Sigmoid colon (tissue), 6 donors: ENCODE measurements at regions not wholly inside any gene's neighbourhood (a gene's known extent, or its start where the extent isn't known, plus 50 kb on each side); places are given as distances from the start of the nearest gene placed in this dataset.
"Not testable (repeated sequence)": the region's sequence is repeated elsewhere in the genome, so short reads cannot be mapped to it uniquely, and the experiment has no call there.

ENCODE experiments used
- DNase-seq: peaks from one replicate; pipeline ENCODE4 v3.0.0-alpha.2; 2019
- H3K27ac ChIP-seq, 4 donors: fragments of 200-600 bp; sonication (generic); one replicate each; pipeline ENCODE4 v1.5.1; 2016 to 2019; ENCODE audit warnings: mild to moderate bottlenecking in 1 of 4
- H3K27me3 ChIP-seq, 3 donors: fragments of 200-600 bp; sonication (generic); one replicate each; pipeline ENCODE4 v1.5.1; 2019; ENCODE audit warnings: mild to moderate bottlenecking in 1 of 3
- H3K36me3 ChIP-seq, 4 donors: fragments of 200-600 bp; sonication (generic); one replicate each; pipeline ENCODE4 v1.5.1; 2016 to 2019
- H3K4me1 ChIP-seq, 4 donors: fragments of 200-600 bp; sonication (generic); one replicate each; pipeline ENCODE4 v1.5.1; 2017 to 2019
- H3K4me3 ChIP-seq, 4 donors: fragments of 200-600 bp; sonication (generic); one replicate each; pipeline ENCODE4 v1.5.1; 2017 to 2019; ENCODE audit warnings: mild to moderate bottlenecking in 2 of 4, moderate library complexity in 1 of 4
- H3K9me3 ChIP-seq, 4 donors: fragments of 200-600 bp in 3 of 4; sonication (generic) in 3 of 4; one replicate each; pipeline versions ENCODE4 v1.5.1 to v1.6.1; 2013 to 2019
- CTCF ChIP-seq, 4 experiments: fragments of 450-650 bp in 3 of 4; fragments of 200-600 bp in 1 of 4; IDR thresholded peaks; one replicate each; pipeline ENCODE4 v1.5.1; 2016 to 2019; ENCODE audit warnings: antibody characterized with exemption in 4 of 4, mild to moderate bottlenecking in 3 of 4, moderate library complexity in 2 of 4
- EP300 ChIP-seq, 4 donors: sonication (generic); formaldehyde crosslinking; IDR thresholded peaks; one replicate each; pipeline ENCODE4 v1.6.1; 2017; ENCODE audit warnings: antibody characterized with exemption in 4 of 4
- POLR2A ChIP-seq, 2 donors: fragments of 450-650 bp; IDR thresholded peaks; one replicate each; pipeline ENCODE4 v1.6.1; 2016; ENCODE audit warnings: antibody characterized with exemption in 2 of 2, mild to moderate bottlenecking in 2 of 2, moderate library complexity in 2 of 2
- POLR2AphosphoS5 ChIP-seq, 4 donors: sonication (generic); formaldehyde crosslinking; IDR thresholded peaks; one replicate each; pipeline ENCODE4 v1.6.1; 2017; ENCODE audit warnings: antibody characterized with exemption in 4 of 4
- WGBS, 2 donors: extraction: QIAGEN DNeasy Blood & Tissue Kit; methylation state at CpG; one replicate each; pipeline ENCODE4 v1.1.7; 2013; 5-methylcytosine and 5-hydroxymethylcytosine counted together
- intact Hi-C: fragments of 100-400 bp; cut with DNase I; formaldehyde crosslinking; loops from one replicate; pipeline ENCODE4 v1.15.1; 2023
- donor health status: healthy with polysubstance abuse.
- donor health status: healthy.

- no peak for DNase-seq
- WGBS, 2 donors, result 72 to 81% methylated on average over 6 of the region's 6 CpGs
- H3K36me3 ChIP-seq, result no peaks in the 10 kb centered on the region
- no peaks in the 10 kb centered on the region for H3K27me3 ChIP-seq
- no peak overlapping the region for H3K4me3 ChIP-seq
- no peaks in the 10 kb centered on the region for H3K4me1 ChIP-seq
- no peak overlapping the region for H3K27ac ChIP-seq
- no peaks in the 10 kb centered on the region for H3K9me3 ChIP-seq
- intact Hi-C loops, result no loop called here
- TF ChIP-seq POLR2AphosphoS5 (IDR thresholded peaks at IDR 0.05) (no peak), POLR2A (IDR thresholded peaks at IDR 0.05) (no peak), EP300 (IDR thresholded peaks at IDR 0.05) (no peak), CTCF (IDR thresholded peaks at IDR 0.05) (no peak)
Observed at GRCh38 chr13:39930544-39931444, 275.3 kb downstream of the COG6 start.

- Histone ChIP-seq H3K36me3 (no peaks in the 10 kb centered on the region), H3K27ac (no peak overlapping the region), H3K9me3 (no peaks in the 10 kb centered on the region), H3K27me3 (no peaks in the 10 kb centered on the region), H3K4me1 (no peaks in the 10 kb centered on the region), H3K4me3 (no peak overlapping the region)
- intact Hi-C loops, result no loop called here
- TF ChIP-seq EP300 (IDR thresholded peaks at IDR 0.05) (no peak), CTCF (IDR thresholded peaks at IDR 0.05) (no peak), POLR2A (IDR thresholded peaks at IDR 0.05) (no peak), POLR2AphosphoS5 (IDR thresholded peaks at IDR 0.05) (no peak)
- DNase-seq, result no peak
- WGBS, 2 donors, result 91 to 92% methylated on average over 2 of the region's 2 CpGs
Observed at GRCh38 chr13:39931505-39931904, 276.0 kb downstream of the COG6 start.

- H3K4me1 ChIP-seq, H3K27me3 ChIP-seq, intact Hi-C loops, H3K27ac ChIP-seq, H3K9me3 ChIP-seq, DNase-seq, H3K4me3 ChIP-seq, H3K36me3 ChIP-seq: not testable (repeated sequence)
- 48 to 88% methylated on average over 2 of the region's 2 CpGs for WGBS, 2 donors
Observed at GRCh38 chr13:39932514-39932913, 277.1 kb downstream of the COG6 start.

- no peak overlapping the region for H3K4me3 ChIP-seq
- TF ChIP-seq CTCF (IDR thresholded peaks at IDR 0.05) (no peak), POLR2AphosphoS5 (IDR thresholded peaks at IDR 0.05) (no peak), EP300 (IDR thresholded peaks at IDR 0.05) (no peak), POLR2A (IDR thresholded peaks at IDR 0.05) (no peak)
- WGBS, 2 donors, result 0 to 92% methylated on average over 1 of the region's 1 CpG
- H3K27ac ChIP-seq, result no peak overlapping the region
- no peaks in the 10 kb centered on the region for H3K9me3 ChIP-seq
- DNase-seq, result no peak
- H3K27me3 ChIP-seq, result no peaks in the 10 kb centered on the region
- intact Hi-C loops, result no loop called here
- H3K36me3 ChIP-seq, result no peaks in the 10 kb centered on the region
- H3K4me1 ChIP-seq, result no peaks in the 10 kb centered on the region
Observed at GRCh38 chr13:39935155-39935554, 279.7 kb downstream of the COG6 start.

GRCh38 chr13:39938596-39938995 is 283.1 kb downstream of the COG6 start:
- Histone ChIP-seq H3K27me3 (no peaks in the 10 kb centered on the region), H3K4me3 (no peak overlapping the region), H3K27ac (no peak overlapping the region), H3K4me1 (no peaks in the 10 kb centered on the region), H3K9me3 (no peaks in the 10 kb centered on the region), H3K36me3 (no peaks in the 10 kb centered on the region)
- intact Hi-C loops, result no loop called here
- TF ChIP-seq POLR2A (IDR thresholded peaks at IDR 0.05), result no peak
- TF ChIP-seq EP300 (IDR thresholded peaks at IDR 0.05), result no peak
- TF ChIP-seq POLR2AphosphoS5 (IDR thresholded peaks at IDR 0.05), result no peak
- TF ChIP-seq CTCF (IDR thresholded peaks at IDR 0.05), result no peak
- WGBS, 2 donors, result 74 to 83% methylated on average over 2 of the region's 2 CpGs
- no peak for DNase-seq
